AG08395 (cell line): ENCODE measurements at regions not wholly inside any gene's neighbourhood (a gene's known extent, or its start where the extent isn't known, plus 50 kb on each side); places are given as distances from the start of the nearest gene placed in this dataset.
A peak's percentile ranks its signal among the peaks of the same experiment; 100 is the strongest.
"Not testable (repeated sequence)": the region's sequence is repeated elsewhere in the genome, so short reads cannot be mapped to it uniquely, and the experiment has no call there.

Experiments
- DNase-seq: peaks from one replicate; pipeline ENCODE4 v3.0.0; 2012; ENCODE audit warnings: mixed read lengths, low spot score

DNA sequence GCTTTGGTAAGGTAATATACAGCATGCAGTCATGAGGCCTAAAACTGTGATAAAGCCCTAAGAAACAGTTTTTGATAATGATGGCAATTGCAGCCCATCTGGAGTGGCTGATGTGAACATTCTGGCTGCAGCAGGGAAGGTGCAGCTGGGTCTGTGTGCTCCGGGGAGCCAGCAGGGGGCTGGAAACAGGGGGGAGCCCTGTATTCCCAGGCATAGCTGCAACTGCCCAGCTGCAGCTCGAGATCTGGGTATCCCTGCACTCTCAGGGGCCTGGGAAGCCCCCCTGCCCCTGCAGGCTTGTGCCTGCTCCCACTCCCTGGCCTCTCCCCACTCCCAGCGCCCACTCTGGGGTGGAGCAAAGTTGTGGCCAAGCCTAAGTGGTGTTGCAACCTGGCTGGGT, 95.6 kb downstream of the RRAGB start:
- DNase-seq: no peak

GRCh38 chrX:55815546-55815945, 98.0 kb downstream of the RRAGB start:
- DNase-seq: no peak

DNA sequence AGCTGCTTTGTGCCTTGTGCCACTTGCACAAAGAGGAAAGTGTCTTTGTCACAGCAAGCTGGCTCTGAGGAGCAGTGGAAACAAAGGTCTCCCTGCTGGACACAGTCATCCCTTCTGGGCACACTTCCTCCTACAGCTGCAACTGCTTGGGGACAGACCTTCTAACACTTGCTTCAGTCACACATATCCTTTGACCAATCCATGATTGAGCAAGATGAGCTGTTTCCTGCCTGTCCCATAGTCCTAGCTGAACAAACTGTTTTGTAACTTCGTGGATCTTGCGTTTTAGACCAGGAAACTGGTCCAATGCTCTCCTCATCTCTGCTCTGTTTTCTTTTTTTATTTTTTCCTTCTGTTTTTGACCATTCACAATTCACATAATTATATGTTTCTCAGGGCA, 98.5 kb downstream of the RRAGB start:
- DNase-seq: no peak

GRCh38 chrX:55818673-55819375, 101.3 kb downstream of the RRAGB start:
- no peak for DNase-seq

GRCh38 chrX:55839485-55839884, 121.9 kb downstream of the RRAGB start:
- no peak for DNase-seq

- DNase-seq: no peak
Observed at GRCh38 chrX:55841962-55842752, 124.6 kb downstream of the RRAGB start.

DNA sequence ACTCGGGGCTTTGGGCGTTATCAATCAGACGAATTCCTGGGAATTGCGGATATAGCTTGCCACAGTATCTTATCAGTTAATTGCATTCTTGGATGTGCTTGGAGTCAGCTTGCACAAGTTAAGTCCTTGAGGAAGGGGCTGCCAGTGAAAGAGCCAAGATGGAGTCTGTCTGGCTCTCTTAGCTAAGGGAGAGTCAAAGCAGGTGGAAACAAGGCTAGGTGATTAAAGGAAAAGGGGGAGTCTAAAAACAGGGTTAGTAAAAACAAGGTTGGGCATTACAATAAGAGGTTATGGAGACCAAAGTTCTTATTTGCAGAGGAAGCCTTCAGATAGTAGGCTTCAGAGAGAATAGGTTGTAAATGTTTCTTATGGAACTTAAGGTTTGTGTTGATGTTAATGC, 149.2 kb downstream of the RRAGB start:
- DNase-seq: not testable (repeated sequence)

DNA sequence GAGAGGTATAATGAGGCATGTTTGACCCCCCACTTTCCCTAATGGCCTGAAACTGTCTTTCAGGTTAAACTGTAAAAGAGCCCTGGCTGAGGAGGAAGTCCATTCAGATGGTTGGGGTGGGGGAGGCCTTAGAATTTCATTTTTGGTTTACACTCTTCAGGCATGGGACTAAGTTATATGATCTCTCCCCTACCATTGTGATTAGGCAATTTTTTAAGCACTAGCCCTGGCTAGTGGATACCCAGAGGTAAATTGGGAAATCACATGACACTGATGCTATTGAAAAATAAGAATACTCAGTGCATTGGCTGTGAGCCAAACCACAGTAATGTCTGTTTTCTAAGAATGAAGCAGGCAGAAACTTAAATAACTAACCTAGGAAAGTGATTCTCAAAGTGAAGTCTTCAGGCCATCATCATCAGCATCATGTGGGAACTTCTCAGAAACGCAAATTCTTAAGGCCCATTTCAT, 149.7 kb downstream of the RRAGB start:
- no peak for DNase-seq

GRCh38 chrX:55867708-55868107, 150.2 kb downstream of the RRAGB start:
- no peak for DNase-seq

- no peak for DNase-seq
Observed at GRCh38 chrX:55874807-55875206, 157.3 kb downstream of the RRAGB start.

- not testable (repeated sequence) for DNase-seq
Observed at GRCh38 chrX:55883541-55883940, 166.0 kb downstream of the RRAGB start.

GRCh38 chrX:55907968-55908607, 190.5 kb downstream of the RRAGB start:
- DNase-seq: peak; percentile 66

DNA sequence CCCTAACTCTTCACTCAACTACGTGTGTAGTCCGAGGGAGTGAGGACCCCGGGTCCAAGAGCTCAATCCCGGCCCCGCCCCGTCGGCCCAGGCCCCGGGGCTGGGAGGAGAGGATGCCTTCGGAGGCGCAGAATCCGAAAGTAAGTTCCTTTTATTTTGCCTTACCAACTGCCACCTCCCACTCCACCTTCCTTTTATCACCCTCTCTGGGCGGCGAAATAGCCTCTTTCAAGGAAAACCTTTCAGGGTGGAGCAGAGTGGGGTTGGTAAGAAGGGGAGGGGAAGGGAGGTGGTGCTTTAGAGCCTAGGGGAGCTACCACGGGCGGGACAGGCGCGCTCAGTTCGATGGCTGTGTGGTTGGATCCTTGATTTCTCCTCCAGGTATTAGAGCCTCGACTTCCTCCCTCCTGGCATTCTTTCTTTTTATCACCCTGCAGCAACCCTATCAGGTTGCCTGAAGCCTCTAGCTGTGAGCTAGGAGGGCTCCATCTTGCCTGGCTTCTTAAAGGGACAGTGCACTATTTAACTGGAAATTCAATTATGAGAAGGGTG, 191.2 kb downstream of the RRAGB start:
- DNase-seq: peak; percentile 31

- DNase-seq: no peak
Observed at GRCh38 chrX:55919367-55920221, 202.0 kb downstream of the RRAGB start.

DNA sequence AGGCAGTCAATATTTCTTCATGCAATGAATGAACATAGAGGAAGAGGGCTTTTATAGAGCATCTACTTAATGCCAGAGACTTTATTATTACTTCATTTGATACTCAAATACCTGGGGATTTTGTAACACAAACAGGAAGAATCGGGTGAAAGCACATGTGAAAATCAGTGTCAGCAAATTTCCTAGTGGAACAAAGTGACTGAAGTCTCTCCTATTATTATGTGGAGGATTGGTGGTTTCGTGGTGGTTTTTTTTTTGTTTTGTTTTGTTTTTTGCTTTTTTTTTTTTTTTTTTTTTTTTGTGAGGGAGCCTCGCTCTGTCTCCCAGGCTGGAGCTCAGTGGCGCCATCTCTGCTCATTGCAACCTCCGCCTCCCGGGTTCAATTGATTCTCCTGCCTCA, 207.0 kb downstream of the RRAGB start:
- no peak for DNase-seq

- DNase-seq: not testable (repeated sequence)
Observed at GRCh38 chrX:55928529-55928928, 211.0 kb downstream of the RRAGB start.
